ENCODE measurements at regions not wholly inside any gene's neighbourhood (a gene's known extent, or its start where the extent isn't known, plus 50 kb on each side); places are given as distances from the start of the nearest gene placed in this dataset.

DNA sequence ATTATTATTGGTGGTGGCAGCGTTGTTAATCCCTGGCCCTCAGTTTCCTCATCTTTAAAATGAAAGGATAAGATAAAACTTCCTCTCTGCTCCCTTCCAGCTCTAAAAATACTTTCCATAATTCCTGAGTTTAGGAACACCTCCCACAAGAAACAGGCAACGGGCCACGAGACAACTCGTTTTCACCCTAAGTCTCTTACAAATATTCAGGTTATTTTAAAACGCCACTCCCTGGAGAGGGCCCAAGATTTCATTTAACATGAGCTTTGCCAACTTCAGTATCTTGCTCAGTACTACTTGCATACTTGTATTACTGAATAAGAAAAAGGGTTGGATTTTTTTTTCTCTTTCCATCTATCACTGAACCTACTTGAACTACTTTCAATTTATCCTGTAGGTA is 611.1 kb upstream of the FANCL start:
- no peak for DNase-seq

DNA sequence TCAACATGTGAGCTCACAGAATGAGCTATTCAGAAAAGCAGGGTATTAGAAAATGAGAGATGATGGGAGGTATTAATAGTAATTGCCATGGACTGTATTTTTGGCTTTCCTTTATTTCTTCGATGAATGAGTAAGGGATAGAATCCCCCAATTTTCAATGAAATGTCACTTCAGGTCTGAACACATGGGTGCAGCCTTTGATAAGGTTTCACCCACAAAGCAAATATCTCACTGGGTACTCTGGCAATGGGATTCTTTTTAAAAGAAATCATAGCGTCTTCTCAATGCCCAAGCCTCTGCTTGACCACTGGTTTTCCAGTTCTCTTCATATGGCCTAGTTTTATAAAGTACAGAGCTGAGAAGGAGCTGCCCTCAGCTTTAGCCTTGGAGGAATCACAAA is 610.5 kb upstream of the FANCL start:
- no peak for DNase-seq

DNA sequence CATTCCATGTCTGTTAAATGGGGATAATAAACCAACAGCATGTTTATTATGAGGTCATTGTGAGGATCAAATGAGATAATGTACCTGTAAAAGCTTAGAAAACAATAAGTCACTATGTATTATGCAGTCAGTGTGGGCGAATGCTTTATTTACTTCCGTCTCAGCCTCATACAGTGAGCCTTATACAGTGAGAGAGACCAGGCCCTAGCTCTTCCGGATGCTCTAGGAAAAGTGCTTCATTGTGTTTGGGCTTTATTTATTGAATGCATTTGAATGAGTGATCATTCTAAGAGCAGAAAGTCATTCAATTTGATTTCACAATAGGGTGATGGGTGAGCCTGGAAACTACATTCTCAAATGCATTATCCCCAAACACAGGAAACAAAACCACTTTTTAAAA is 603.9 kb upstream of the FANCL start:
- DNase-seq, result no peak

DNA sequence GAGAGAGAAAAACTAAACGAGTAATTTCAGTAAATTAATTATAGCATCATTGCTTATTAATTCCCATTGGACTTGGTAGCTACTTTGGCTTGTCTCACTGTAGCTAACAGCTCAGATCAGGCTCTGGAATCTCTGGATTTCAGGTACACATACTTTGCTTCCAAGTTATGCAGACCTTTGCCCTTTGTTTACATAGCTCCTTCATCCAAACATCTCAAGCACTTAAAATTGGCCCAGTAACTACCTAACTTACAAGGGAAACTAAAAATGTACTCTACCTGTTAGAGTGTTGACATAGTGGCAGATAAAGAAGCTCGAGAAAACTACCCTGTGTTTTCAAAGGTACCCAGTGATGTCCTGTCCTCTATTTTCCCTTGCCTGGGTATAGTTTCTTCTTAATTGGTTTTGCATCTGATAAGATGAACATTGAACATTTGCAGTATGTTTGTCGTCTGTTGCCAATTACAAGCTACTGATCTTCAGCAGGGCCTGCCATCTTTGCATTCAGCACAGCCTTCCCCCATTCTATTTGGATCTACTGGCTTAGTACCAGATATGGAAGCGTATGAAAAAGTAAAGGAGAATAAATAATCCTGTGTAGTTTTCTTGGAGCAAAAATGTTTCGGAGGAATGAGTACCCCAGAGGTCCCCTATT is 601.5 kb upstream of the FANCL start:
- no peak for DNase-seq

DNA sequence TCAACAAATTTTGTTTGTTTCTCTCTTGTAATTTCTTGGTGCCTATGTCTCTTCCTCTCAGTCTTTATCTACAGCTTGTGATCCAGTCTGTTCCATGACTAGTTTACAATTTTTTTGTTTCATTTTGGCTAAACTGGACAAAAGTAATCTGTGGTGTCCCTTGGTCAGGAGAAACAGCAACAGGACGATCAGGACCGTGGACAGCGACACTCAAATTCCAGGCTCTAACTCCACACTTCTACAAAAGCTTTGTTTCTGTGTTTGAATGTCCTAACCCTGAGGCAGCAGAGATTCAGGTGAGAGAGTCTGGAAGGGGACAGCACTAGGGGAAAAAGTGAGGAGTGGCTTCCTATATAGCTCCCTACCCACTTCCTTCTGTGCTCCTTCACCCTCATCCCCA is 593.3 kb upstream of the FANCL start:
- peak; percentile 0 for DNase-seq

DNA sequence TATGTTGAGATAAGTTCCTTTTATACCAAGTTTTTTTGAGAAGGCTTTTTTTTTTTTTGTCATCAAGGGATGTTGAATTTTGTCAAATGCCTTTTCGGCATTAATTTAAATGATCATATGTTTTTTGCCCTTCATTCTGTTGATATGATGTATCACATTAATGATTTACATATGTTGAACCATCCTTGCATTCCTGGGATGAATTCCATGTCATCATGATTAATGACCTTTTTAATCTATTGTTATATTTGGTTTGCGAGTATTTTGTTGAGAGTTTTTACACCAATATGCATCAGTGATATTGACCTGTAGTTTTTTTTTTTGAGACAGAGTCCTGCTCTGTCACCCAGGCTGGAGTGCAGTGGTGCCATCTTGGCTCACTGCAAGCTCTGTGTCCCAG is 585.7 kb upstream of the FANCL start:
- no peak for DNase-seq

DNA sequence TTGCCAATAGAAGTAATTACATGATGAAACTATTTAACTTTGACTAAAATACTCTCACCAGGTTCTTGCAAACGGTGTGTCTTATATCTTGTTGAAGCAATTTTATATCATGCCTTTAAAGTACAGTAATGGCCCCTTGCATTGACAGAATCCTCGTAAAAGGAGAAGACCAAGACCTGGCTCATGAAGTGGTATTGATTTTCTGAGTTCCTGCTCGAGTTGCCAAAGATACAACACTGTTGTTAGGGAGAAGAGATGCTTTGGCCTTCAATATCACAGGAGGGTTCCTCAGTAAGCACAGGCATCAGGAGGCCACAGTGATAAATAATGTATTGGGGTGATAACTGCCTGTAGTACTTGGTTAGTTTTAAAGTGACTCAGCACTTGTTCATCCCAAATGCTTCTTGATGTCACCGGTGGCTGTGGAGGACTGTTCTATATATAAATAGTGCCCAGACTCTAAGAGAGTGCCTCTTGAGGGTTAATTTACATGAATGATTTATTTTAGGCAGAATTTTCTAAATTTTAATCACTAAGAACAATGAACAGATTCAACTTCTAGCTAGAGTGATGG is 571.7 kb upstream of the FANCL start:
- DNase-seq, result no peak

DNA sequence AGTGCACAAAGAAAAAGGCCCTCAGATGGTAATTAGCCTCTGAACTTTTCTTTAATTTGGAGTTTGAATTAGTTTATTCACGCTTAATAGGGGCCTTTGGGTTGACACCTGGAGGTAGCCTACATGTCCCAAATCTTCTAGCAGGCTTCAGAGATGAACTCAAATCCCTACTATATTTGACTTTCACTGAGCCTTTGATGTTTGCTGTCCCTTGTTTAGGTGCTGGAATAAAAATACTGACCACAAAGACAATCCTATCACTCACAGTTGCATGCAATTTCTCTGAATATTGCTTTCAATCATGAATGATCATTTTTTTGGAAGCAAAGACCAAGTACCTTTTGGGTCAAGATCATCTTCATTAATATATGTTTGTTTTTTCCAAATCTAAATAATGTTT is 564.0 kb upstream of the FANCL start:
- DNase-seq, result no peak

DNA sequence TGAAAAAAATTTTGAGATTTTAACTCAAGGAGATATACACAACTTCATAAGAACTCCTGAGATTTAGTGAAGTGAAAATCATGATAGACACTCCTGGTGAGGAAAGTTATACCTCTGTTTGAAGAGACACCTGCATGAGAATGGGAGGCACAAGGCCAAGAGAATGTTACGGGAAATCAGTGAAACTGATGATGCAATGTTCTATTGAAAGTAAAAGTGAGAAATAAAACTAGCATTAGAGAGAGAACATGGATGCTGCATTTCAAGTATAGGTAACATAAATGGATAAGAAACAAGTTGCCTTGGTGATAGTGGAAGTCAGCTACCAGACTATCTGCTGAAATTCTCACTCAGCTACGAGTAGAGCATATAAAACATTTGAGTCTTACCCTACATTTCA is 562.1 kb upstream of the FANCL start:
- DNase-seq, result no peak

DNA sequence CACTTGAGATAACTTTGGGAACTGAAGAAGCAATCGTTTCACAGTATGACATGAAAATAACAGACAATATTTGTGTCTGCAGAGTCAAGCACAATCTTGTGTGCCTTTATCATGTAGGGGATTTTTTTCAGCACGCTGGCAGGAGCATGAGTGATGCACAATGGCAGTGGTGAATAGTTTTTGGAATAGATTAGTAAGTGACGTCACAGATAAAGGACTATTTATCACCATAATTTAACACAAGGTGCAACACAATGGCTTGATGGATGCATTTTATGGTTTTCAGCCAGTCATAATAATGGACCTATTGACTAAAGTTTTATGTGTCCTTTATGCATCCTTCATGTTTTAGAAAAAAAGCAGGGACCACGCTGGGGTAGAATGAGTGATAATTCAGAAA is 559.8 kb upstream of the FANCL start:
- no peak for DNase-seq

DNA sequence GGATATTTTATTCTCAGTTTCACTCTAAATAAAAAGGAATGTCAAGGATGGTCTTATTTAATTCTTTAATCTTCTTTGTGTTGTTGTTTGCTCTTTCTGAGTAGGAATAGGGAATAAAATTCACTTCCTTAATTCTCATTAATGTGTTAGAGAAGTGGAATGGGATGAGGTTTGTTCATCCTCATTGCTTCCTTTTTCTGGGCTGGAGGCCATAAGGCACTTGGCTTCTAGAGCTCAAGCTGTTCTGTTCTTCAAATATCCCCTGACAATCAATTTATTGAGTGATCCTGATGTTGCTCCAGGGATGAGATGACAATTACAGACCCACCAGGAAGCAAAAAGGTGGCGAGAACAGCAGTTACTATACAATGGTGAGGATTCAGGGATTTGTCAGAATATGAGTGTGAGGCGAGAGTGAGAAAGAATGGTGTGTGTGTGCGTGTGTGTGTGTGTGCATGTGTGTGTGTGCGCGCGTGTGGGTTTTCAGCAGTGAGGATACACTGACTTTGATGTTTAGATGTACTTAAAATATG is 557.6 kb upstream of the FANCL start:
- DNase-seq, result no peak

DNA sequence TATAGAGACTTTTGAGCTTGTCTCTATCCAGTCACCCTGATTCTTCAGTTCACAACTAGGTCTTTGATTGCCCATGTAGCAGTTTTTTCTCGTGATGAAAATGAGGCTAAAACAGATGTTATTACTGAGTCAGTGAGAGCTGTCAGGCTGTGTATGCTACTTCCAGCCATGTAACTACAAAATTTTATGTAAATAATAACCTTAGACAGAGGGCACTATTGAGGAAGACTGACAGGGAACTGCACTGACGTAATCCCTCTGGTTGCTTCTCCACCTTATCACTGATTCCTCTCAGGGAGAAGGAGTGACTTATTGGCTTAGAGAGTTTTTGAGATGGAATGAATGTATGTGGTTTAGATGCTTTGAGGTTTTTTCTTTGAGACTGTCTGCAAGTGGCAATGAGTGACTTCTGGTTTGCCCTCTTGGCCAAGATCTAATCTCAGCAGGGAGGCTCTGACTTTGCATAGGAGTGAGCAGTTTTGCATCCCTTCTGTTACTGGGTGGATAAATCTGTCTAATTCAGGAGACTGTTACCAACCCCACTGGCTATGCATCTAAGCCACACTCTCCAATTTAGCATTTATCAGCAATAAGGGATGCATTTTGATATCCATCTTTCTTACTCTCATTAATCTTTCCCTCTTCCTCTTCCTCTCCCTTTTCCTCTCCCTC is 555.2 kb upstream of the FANCL start:
- no peak for DNase-seq

DNA sequence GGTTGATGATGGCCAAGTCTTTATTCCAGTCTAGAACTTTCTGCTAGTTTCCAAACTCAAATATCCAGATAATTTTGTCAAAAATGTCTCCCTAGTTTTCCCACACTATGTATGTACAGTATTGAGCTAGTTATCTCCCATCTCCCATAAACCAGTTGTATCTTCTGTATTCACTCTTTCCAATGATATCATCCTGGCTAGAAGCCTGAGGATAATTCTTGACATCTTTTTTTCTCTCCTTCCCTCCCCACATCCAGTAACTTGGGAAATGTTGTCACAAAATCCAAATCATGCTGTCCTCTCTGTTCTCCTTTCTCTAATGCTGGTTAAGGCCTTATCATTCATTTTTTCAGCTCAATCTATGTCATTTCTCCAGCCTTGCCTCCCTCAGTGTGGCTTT is 553.8 kb upstream of the FANCL start:
- no peak for DNase-seq

DNA sequence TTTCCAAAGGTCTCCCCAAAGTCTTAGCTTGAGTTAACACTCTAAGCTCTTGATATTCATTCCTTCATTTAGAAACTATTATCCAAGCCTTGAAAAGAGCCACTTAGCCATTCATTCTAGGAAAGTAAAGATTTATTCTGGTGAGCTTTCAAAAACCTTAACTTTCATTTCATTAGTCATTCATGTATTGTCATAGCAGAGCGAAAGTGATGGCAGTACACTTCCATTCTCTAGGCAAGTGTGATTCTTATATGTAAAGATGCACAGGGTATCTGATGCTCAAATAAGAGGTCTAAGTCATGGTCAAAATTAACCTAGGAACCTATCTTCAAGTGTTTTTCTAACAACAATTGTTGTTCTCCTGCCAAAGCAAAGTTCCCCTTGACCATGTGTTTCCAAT is 553.0 kb upstream of the FANCL start:
- no peak for DNase-seq

DNA sequence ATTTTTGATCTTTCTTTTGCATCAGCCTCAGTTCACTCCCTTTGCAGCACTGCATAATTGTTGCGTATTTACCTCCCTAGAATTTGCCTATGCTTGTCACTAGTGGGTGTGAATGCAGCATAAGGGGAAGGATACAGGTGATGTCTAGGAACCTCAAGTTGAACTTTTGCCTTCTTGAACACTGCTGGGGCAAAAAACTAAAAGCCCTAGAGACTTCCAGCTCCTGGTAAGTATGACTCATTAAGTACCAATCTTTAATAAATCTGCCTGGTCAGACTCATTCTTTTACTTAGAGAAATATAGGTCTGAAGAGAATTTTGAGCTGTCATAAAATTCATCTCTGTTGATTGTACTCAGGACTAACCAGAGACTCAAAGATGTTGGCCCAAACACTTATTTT is 547.3 kb upstream of the FANCL start:
- DNase-seq, result no peak

DNA sequence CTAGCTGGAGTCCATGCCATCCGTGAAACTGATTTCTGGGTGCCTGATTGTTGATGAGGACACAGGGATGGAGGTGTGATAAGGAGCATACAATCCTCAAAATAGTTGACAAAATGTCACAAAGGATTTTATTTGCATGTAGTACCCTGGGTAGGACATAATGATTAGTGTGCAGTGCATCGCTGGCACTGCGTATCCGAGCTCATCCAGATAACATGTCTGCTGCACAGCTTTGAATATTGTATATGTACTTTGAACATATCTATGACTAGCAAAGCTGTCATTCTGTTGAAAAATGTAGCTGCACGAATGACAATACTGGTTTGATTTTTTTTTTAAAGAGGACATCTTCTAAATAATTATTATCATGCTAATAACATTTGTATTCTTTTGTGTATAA is 529.7 kb upstream of the FANCL start:
- DNase-seq, result no peak

DNA sequence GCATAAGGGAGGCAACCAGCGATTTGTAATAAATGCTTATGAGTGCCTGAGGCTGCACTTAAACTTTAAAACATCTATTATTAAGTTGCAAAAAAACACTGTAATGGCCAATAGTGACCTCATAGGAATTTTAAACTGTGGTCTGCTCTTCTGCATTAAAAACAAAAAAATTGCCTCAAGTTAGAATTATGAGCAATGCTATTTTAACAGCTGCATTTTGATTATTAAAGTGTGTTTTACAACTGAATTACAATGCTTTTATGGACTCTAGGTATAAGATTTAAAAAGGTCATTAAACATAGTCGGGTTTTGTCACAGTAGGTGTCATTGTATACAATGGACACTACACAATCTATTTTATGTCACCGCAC is 528.7 kb upstream of the FANCL start:
- peak; percentile 5 for DNase-seq

DNA sequence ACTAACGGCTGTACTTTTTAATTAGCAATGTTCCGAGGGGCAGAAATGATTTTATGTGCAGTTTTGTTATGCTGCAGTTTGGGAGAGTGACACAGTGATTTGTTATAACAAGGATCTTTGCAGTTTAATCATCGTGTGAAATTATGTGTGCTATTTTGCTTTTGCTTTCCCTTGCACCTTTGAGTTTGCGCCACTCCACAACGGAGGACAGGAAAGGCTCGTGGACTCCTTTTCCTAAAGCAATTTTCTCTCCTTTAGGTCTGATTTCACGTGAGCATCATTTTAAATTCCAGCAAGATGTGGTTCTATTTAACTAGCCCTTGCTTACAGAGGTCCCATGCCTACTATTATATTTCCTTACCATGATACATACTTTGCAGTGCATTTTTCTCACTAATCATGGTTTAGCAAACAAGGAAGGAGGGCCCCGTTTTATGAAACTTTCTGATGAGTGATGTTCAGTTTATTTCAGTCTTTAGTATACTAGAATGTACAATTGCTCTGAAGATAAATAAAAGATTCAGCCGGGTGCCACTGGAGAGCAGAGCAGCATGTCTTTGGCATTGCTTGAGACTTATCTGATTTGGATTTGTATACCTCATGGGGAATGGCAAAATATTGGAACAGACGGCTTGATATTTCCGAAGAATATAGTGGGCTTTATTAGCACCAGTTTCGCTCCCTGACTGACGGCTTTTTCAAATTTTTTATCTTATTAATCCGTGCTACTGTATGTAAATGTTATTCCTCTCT is 528.2 kb upstream of the FANCL start:
- DNase-seq, result no peak

DNA sequence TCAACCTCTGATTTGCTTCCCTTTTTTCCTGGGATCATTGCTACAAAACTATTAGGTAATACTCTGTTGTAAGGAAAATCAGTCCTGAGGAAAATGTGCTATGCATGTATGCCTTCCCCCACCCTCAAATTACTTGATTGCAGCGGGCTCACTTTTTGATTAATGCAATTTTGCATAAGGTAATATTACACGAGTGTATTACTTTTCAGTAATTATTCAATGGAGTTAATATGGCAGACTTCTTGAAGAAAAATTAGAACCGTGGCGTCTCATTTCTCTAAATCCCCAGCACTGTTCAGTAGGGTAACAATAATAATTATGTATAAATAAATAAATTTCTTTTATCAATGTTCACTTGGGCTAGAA is 527.6 kb upstream of the FANCL start:
- no peak for DNase-seq

DNA sequence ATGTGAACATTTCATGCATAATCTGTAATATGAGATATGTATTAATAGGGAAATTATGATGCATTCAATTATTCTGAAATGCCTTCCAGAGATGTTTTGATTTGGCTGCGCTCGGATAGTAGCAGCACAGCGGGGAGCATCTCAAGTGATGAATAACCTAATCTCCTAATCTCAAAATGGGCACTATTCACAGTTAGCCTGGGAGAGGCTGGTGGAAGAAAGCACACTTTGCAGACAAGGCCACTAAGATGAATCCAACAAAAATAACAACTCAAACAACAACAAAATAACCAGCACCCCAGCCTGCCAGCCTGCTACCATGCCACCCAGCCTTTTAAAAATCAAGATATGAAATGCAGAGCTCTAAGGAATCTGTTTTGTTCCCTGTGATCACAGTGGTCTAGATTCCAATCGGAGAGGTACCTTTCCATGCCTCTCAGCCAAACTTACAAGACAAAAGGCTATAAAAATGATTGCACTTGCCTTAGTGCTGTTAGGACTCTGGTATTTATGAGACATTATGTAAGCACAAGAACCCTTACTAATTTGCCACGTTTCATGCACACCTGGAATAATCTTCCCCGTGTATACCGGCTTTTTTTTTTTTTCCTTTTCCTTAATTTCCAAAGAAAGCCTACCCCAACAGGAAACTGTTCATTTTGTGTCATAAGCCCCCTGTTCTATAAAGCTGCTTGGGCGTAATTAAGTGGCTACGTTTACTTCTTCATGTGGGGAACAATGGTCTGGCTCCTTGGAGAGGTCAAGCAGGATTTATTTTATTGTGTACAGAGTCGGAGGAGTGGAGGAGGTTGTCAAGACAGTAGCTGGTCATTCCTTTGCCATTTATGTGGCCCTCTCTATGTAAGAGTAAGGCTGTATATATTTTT is 526.9 kb upstream of the FANCL start:
- no peak for DNase-seq

DNA sequence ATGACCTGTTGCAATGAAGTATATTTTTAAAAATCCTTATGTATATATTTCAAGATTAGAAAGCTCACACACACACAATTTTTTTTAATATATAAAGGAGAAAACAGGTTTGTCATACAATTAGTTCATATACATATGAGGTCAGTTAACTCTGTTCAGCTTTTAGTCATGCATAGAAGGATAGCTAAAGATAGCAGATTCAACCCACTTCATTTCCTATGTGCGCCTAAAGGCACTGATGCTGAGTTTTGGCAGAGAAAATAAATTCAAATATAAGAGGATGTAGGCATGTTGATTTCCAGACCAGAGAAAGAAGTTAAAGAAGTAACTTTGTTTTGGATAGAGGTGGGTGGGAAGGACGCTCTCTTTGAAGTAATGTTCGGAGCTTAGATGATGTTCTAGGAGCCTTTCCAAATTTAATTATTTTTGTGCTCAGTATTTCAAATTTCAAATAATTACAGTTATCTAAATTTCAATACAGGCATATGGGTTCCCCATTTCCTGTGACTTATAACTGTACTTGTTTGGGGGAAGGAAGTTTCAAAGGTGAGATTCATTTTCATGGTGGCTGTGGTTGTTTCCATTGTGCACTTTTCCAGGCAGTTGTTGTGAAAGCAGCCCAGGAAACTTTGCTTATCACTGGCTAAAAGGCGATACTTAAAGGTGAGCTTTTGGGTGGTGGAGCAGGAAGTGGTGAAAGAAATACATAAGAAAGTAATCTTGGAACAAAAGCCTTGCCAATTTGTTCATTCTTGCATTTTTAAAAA is 523.4 kb upstream of the FANCL start:
- no peak for DNase-seq

Data from skin of body (tissue), 1 donor.